Loucy (cell line): ENCODE measurements at regions not wholly inside any gene's neighbourhood (a gene's known extent, or its start where the extent isn't known, plus 50 kb on each side); places are given as distances from the start of the nearest gene placed in this dataset.
"Not testable (repeated sequence)": the region's sequence is repeated elsewhere in the genome, so short reads cannot be mapped to it uniquely, and the experiment has no call there.

Source experiments
- EZH2phosphoT487 ChIP-seq: fragments of 200-600 bp; IDR thresholded peaks from 2 replicates; pipeline ENCODE4 v1.6.1; 2018; ENCODE audit warnings: antibody characterized with exemption, mild to moderate bottlenecking, moderate library complexity, borderline replicate concordance
- TF ChIP-seq, protein P1 (sequence below): fragments of 200-600 bp; sonication (generic); conservative IDR thresholded peaks from 2 replicates; pipeline ENCODE4 v1.5.1; 2014; ENCODE audit warnings: mild to moderate bottlenecking, antibody characterized with exemption, low read length

DNA sequence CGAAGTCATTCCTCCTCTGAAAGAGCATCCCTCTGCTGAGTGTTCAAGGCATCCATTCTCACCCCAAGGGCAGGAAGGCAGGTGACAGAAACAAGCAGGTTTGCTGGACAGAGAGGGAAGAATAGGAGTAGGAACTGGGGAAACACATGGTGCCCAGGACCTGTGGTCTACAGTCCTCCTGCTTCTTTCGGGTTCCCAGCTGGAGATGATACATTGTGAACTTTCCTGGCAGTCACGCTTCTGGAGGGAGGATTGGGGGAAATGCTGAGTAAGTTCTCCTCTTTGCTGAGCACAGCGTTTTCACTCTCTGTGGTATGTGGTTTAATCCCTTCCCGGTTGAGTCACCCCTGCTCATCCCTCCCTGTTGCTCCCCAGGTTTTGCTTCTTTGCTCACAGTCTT is 496.3 kb downstream of the TMEM121 start:
- TF ChIP-seq, protein P1, sequence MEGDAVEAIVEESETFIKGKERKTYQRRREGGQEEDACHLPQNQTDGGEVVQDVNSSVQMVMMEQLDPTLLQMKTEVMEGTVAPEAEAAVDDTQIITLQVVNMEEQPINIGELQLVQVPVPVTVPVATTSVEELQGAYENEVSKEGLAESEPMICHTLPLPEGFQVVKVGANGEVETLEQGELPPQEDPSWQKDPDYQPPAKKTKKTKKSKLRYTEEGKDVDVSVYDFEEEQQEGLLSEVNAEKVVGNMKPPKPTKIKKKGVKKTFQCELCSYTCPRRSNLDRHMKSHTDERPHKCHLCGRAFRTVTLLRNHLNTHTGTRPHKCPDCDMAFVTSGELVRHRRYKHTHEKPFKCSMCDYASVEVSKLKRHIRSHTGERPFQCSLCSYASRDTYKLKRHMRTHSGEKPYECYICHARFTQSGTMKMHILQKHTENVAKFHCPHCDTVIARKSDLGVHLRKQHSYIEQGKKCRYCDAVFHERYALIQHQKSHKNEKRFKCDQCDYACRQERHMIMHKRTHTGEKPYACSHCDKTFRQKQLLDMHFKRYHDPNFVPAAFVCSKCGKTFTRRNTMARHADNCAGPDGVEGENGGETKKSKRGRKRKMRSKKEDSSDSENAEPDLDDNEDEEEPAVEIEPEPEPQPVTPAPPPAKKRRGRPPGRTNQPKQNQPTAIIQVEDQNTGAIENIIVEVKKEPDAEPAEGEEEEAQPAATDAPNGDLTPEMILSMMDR, result not testable (repeated sequence)
- TF ChIP-seq EZH2phosphoT487, result not testable (repeated sequence)
